GM12865 (cell line): ENCODE measurements at regions not wholly inside any gene's neighbourhood (a gene's known extent, or its start where the extent isn't known, plus 50 kb on each side); places are given as distances from the start of the nearest gene placed in this dataset.

ENCODE experiments used
- DNase-seq: peaks from one replicate; pipeline ENCODE4 v3.0.0; 2010; ENCODE audit warnings: low read depth
- H3K4me3 ChIP-seq: 2 replicates; pipeline ENCODE4 v1.5.1; 2011; ENCODE audit warnings: mild to moderate bottlenecking, low read depth, low read length, control low read depth
- CTCF ChIP-seq: IDR thresholded peaks from 2 replicates; pipeline ENCODE4 v1.5.1; 2011; ENCODE audit warnings: low read length, control low read depth, low read depth, inconsistent platforms; ENCODE audit not compliant: insufficient read depth; ENCODE audit errors: missing control alignments

DNA sequence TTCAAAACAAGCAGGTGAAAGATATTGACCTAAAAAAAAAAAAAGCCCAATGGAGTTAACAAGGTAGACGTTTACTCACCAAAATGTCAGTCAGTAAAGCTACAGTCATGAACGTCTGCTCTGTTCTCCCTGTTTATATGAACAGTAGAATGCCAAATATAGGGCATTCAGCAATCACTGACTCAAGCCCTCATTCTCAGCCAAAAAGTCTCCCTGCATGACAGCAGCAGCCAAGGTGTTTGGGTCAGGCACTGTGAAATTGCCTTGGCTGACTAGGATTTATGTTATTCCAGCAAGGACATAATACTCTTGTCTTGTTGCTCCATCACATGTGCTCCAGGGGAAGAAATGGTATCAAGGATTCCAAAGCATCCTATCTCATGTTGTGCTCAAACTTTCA is 194.7 kb upstream of the RSPO3 start:
- no peak for TF ChIP-seq CTCF

GRCh38 chr6:126926926-126927325 is 191.5 kb upstream of the RSPO3 start:
- no peak for TF ChIP-seq CTCF
- H3K4me3 ChIP-seq, result no peak overlapping the region
- no peak for DNase-seq

More for the DNA sequence above, 194.7 kb upstream of the RSPO3 start:
- no peak overlapping the region for H3K4me3 ChIP-seq
- DNase-seq, result no peak

GRCh38 chr6:126927841-126928240 is 190.6 kb upstream of the RSPO3 start:
- no peak for DNase-seq
- H3K4me3 ChIP-seq, result no peak overlapping the region
- no peak for TF ChIP-seq CTCF

- H3K4me3 ChIP-seq, result no peak overlapping the region
- no peak for TF ChIP-seq CTCF
- DNase-seq, result no peak
Measured at GRCh38 chr6:126937426-126937825, 181.0 kb upstream of the RSPO3 start.

DNA sequence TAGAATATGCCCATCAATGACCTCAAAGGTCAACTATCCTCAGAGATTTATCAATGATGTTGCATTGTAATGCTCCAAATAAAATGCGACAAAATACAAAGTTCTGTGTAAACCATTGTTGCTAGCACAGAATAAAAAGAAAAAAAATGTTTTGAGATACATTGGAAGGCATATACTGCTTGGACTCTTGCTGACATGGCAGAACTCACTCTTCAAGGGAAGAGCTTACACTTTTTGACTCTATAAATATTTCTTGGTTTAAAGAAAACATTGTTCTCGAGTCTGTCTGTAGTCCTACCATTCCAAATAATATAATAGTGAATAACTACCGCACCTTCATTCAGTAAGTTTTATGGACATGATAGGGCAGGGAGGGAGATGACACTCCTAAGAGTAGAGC is 178.7 kb upstream of the RSPO3 start:
- H3K4me3 ChIP-seq, result no peak overlapping the region
- no peak for DNase-seq
- TF ChIP-seq CTCF, result no peak

DNA sequence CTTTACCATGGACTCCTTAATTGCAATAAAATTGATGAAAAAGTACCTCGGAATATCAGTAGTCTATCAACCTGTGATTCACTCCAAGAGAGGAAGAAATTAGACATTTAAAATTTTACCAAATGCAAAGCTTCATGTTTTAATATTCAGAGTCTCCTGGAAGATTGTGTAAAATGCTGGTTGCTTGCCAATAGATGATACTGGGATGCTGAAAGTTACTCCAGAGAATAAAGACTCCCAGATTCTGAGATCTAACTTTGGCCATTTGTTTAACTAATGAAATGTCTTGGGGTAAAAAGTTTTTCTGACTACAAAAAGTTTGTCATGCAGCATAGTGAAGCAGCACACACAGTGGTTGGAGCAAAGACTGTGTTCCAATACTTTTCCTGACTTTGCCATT is 176.7 kb upstream of the RSPO3 start:
- TF ChIP-seq CTCF, result no peak
- H3K4me3 ChIP-seq, result no peak overlapping the region
- DNase-seq, result no peak

- H3K4me3 ChIP-seq, result no peak overlapping the region
- no peak for TF ChIP-seq CTCF
- no peak for DNase-seq
Measured at GRCh38 chr6:126944512-126944911, 174.0 kb upstream of the RSPO3 start.
